ENCODE measurements at regions not wholly inside any gene's neighbourhood (a gene's known extent, or its start where the extent isn't known, plus 50 kb on each side); places are given as distances from the start of the nearest gene placed in this dataset.
A peak's percentile ranks its signal among the peaks of the same experiment; 100 is the strongest.

DNA sequence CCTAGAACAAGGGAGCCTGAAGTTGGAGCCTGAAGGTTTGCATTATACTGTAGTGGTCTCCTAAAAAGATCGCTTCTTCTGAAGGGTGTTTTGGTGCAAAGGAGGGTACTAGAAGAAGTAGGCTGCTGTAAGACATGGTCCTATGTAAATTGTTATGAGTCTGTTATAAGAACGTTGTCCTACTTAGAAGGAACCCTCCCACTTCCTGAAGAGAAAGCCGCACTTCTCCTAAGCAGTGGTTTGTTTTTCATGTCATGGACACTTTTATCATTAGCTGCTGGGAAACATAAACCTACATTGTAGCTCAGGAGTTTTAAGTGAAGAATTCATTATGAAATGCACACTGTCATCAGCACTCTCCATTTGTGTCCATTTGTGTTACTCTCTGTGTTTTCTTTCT is 129.1 kb upstream of the ITGB1 start:
- CTCF ChIA-PET = no interaction called here
- Histone ChIP-seq H3K27ac (ENCODE audit: low read length in 2 of 2) (no peak overlapping the region), H2AFZ (ENCODE audit: insufficient read depth, low read depth, low read length, poor library complexity, severe bottlenecking) (peak overlapping the region; percentile 17), H4K20me1 (ENCODE audit: control insufficient read depth, insufficient read depth, low read length, poor library complexity, severe bottlenecking) (no peaks in the 10 kb centered on the region), H3K9ac (ENCODE audit: low read length) (no peak overlapping the region), H3K4me3 (ENCODE audit: control extremely low read depth in 1 of 5, extremely low read depth in 1 of 5, insufficient read depth in 1 of 5, low read depth in 2 of 5, low read length in 4 of 5) (no peak overlapping the region), H3K27me3 (replicated peaks in 1 of 4; ENCODE audit: control extremely low read depth in 1 of 4, control insufficient read depth in 3 of 4, insufficient read depth in 4 of 4, low read length in 3 of 4) (no peaks in the 10 kb centered on the region), H3K9me3 (ENCODE audit: control extremely low read depth in 1 of 3, control insufficient read depth in 2 of 3, insufficient read depth in 1 of 3, low read length in 2 of 3) (peaks cover 2 to 11% (median 7%) of the 10 kb centered on the region in 3 donors), H3K4me2 (replicated peaks; ENCODE audit: low read depth, low read length, poor library complexity, severe bottlenecking) (peak overlapping the region; percentile 13), H3K79me2 (ENCODE audit: control insufficient read depth, insufficient read depth, low read length) (no peaks in the 10 kb centered on the region), H3K36me3 (replicated peaks in 1 of 2; ENCODE audit: control extremely low read depth in 1 of 2, control insufficient read depth in 1 of 2, extremely low read depth in 1 of 2, insufficient read depth in 2 of 2, low read length in 1 of 2) (no peaks in the 10 kb centered on the region), H3K4me1 (ENCODE audit: control insufficient read depth in 2 of 2, insufficient read depth in 2 of 2, low read length in 2 of 2) (peaks cover 7 to 10% of the 10 kb centered on the region in 2 donors)
- H3K9me3 Mint-ChIP-seq (ENCODE audit: insufficient read depth) = peaks cover 1% of the 10 kb centered on the region
- TF ChIP-seq EZH2 (IDR thresholded peaks at IDR 0.05; ENCODE audit: borderline replicate concordance, insufficient read depth, low read depth, low read length, poor library complexity, severe bottlenecking) = no peak
- TF ChIP-seq, protein P1, sequence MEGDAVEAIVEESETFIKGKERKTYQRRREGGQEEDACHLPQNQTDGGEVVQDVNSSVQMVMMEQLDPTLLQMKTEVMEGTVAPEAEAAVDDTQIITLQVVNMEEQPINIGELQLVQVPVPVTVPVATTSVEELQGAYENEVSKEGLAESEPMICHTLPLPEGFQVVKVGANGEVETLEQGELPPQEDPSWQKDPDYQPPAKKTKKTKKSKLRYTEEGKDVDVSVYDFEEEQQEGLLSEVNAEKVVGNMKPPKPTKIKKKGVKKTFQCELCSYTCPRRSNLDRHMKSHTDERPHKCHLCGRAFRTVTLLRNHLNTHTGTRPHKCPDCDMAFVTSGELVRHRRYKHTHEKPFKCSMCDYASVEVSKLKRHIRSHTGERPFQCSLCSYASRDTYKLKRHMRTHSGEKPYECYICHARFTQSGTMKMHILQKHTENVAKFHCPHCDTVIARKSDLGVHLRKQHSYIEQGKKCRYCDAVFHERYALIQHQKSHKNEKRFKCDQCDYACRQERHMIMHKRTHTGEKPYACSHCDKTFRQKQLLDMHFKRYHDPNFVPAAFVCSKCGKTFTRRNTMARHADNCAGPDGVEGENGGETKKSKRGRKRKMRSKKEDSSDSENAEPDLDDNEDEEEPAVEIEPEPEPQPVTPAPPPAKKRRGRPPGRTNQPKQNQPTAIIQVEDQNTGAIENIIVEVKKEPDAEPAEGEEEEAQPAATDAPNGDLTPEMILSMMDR (IDR thresholded peaks at IDR 0.05) = no peak
- H3K27me3 Mint-ChIP-seq = no peaks in the 10 kb centered on the region
- H3K27ac Mint-ChIP-seq = no peak overlapping the region
- H3K4me3 Mint-ChIP-seq = no peak overlapping the region
- intact Hi-C loops (cut with micrococcal nuclease) = no loop called here
- ATAC-seq (ENCODE audit: low read depth) (no peak), DNase-seq (no peak)
- 100% methylated on average over 1 of the region's 3 CpGs for WGBS (ENCODE audit: insufficient coverage)
- POLR2A ChIA-PET = no interaction called here
- H3K4me1 Mint-ChIP-seq = peaks cover 23% of the 10 kb centered on the region

DNA sequence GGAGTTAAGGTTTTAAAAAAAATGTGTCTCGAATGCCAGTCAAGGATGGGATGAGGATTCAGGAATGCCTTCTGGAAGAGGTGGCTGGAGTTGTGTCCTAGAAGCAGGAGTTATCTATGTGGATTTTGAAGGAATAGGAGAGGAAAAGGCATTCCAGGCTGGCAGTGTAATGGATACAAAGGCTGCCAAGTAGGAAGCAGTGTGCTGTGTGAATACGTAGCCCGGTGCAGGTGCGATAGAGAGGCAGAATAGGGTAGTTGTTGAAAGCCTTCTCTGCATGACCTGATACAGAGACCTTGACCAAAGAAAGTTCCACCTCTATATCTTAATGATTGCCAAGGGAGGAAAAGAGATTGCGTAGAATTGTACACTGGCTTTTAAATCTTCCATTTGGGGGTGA is 128.1 kb upstream of the ITGB1 start:
- H3K79me2 ChIP-seq (ENCODE audit: control insufficient read depth, insufficient read depth, low read length) = no peaks in the 10 kb centered on the region
- no peak overlapping the region for H3K4me2 ChIP-seq (replicated peaks; ENCODE audit: low read depth, low read length, poor library complexity, severe bottlenecking)
- Mint-ChIP-seq H3K4me3 (no peak overlapping the region), H3K9me3 (ENCODE audit: insufficient read depth) (peaks cover 1% of the 10 kb centered on the region), H3K27me3 (no peaks in the 10 kb centered on the region), H3K27ac (no peak overlapping the region), H3K4me1 (peaks cover 21% of the 10 kb centered on the region)
- WGBS (ENCODE audit: insufficient coverage) = 100% methylated on average over 1 of the region's 5 CpGs
- H3K4me1 ChIP-seq (ENCODE audit: control insufficient read depth in 2 of 2, insufficient read depth in 2 of 2, low read length in 2 of 2) = peaks cover 6 to 7% of the 10 kb centered on the region in 2 donors
- ChIA-PET POLR2A (interaction anchor here (0.7 kb wide), 1 partner anchor 114 kb away, joined by 4 read pairs; no protein-coding TSS in a partner anchor), CTCF (no interaction called here)
- H4K20me1 ChIP-seq (ENCODE audit: control insufficient read depth, insufficient read depth, low read length, poor library complexity, severe bottlenecking) = no peaks in the 10 kb centered on the region
- no peak overlapping the region for H3K4me3 ChIP-seq (ENCODE audit: control extremely low read depth in 1 of 5, extremely low read depth in 1 of 5, insufficient read depth in 1 of 5, low read depth in 2 of 5, low read length in 4 of 5)
- no peak overlapping the region for H3K9ac ChIP-seq (ENCODE audit: low read length)
- H3K36me3 ChIP-seq (replicated peaks in 1 of 2; ENCODE audit: control extremely low read depth in 1 of 2, control insufficient read depth in 1 of 2, extremely low read depth in 1 of 2, insufficient read depth in 2 of 2, low read length in 1 of 2) = no peaks in the 10 kb centered on the region
- H3K27ac ChIP-seq (ENCODE audit: low read length in 2 of 2) = no peak overlapping the region
- H2AFZ ChIP-seq (ENCODE audit: insufficient read depth, low read depth, low read length, poor library complexity, severe bottlenecking) = no peak overlapping the region
- intact Hi-C loops (cut with micrococcal nuclease) = no loop called here
- no peak for DNase-seq
- H3K27me3 ChIP-seq (replicated peaks in 1 of 4; ENCODE audit: control extremely low read depth in 1 of 4, control insufficient read depth in 3 of 4, insufficient read depth in 4 of 4, low read length in 3 of 4) = no peaks in the 10 kb centered on the region
- H3K9me3 ChIP-seq (ENCODE audit: control extremely low read depth in 1 of 3, control insufficient read depth in 2 of 3, insufficient read depth in 1 of 3, low read length in 2 of 3) = peaks cover 2 to 11% (median 7%) of the 10 kb centered on the region in 3 donors
- ATAC-seq (ENCODE audit: low read depth) = no peak
- no peak for TF ChIP-seq EZH2 (IDR thresholded peaks at IDR 0.05; ENCODE audit: borderline replicate concordance, insufficient read depth, low read depth, low read length, poor library complexity, severe bottlenecking)
- TF ChIP-seq, protein P1 (IDR thresholded peaks at IDR 0.05) = no peak

Measured in B cell (primary cell).